ENCODE measurements at regions not wholly inside any gene's neighbourhood (a gene's known extent, or its start where the extent isn't known, plus 50 kb on each side); places are given as distances from the start of the nearest gene placed in this dataset.

DNA sequence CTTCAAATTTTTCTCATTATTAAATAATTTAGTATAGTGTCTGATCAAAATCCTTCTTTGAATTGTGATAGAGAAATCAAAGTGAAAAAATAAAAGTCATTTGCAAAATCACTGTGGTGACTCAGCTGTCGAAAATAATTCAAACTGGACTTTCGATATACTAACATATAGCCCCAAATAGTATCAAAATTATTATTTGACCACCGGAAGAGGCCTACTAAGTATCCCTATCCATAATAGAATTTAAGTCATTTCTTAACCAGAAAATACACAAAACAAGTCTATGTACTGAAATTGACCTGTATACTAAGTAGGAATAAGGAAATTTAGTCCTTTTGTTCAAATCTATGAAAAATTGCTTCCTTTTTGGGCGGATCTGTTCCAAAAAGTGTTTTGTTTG is 180.7 kb downstream of the MRPL39 start:
- TF ChIP-seq POLR2AphosphoS5 (IDR thresholded peaks at IDR 0.05), result no peak
- TF ChIP-seq, protein P1, sequence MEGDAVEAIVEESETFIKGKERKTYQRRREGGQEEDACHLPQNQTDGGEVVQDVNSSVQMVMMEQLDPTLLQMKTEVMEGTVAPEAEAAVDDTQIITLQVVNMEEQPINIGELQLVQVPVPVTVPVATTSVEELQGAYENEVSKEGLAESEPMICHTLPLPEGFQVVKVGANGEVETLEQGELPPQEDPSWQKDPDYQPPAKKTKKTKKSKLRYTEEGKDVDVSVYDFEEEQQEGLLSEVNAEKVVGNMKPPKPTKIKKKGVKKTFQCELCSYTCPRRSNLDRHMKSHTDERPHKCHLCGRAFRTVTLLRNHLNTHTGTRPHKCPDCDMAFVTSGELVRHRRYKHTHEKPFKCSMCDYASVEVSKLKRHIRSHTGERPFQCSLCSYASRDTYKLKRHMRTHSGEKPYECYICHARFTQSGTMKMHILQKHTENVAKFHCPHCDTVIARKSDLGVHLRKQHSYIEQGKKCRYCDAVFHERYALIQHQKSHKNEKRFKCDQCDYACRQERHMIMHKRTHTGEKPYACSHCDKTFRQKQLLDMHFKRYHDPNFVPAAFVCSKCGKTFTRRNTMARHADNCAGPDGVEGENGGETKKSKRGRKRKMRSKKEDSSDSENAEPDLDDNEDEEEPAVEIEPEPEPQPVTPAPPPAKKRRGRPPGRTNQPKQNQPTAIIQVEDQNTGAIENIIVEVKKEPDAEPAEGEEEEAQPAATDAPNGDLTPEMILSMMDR (IDR thresholded peaks at IDR 0.05; ENCODE audit: poor library complexity, severe bottlenecking), result no peak
- TF ChIP-seq EZH2 (IDR thresholded peaks at IDR 0.05; ENCODE audit: borderline replicate concordance, insufficient read depth, low read length, poor library complexity, severe bottlenecking), result no peak

Data from neural cell (in vitro differentiated cells).